HG02870 (cell line): ENCODE measurements at regions not wholly inside any gene's neighbourhood (a gene's known extent, or its start where the extent isn't known, plus 50 kb on each side); places are given as distances from the start of the nearest gene placed in this dataset.
"Not testable (repeated sequence)": the region's sequence is repeated elsewhere in the genome, so short reads cannot be mapped to it uniquely, and the experiment has no call there.

Experiments used
- ATAC-seq: cut with Tn5 transposase; IDR thresholded peaks from one replicate; pipeline ENCODE4 v1.9.1; 2021; ENCODE audit warnings: mild to moderate bottlenecking, moderate library complexity; ENCODE audit not compliant: unreplicated experiment

DNA sequence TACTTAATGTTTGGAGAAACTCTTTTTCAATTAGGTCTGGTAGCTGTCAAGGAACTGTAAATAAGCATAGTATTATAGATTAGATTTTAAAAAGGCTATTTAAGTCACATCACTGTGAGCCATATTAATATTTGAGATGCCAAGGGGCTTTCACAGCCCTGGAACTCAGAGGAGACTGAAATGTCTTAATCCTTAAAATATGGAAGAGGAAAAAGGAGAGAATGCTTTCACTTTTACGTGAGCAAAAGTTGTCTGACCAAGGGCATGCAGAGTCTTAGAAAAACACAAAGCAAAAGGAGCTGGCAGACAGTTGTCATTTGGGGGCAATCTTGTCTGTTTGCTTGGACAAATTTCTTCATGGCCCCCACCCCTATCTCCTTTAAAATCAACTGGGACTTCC lies 253.2 kb upstream of the IGFBP7 start:
- ATAC-seq, result no peak

- ATAC-seq, result no peak
Measured at GRCh38 chr4:57360681-57361080, 250.5 kb upstream of the IGFBP7 start.

GRCh38 chr4:57355101-57355665 lies 245.0 kb upstream of the IGFBP7 start:
- ATAC-seq, result no peak

GRCh38 chr4:57351731-57352130 lies 241.5 kb upstream of the IGFBP7 start:
- ATAC-seq, result no peak

DNA sequence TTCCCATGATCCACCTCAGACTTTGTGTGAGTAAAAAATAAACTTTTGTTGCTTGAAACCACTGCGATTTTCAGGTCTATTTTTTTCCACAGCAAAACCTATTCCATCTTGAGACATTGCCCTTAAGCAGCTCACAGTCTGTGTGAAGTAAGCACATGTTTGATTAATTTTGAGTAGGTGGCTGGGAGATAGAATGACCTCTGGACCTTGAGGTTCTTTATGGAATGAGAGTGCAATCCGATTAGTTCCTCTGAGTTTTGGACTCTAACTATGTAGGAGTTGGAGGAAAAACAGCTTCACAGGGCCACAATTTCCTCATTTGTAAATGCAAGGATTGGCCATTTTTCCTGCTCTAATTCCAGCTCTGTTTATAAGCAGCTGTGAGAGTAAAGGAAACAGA lies 234.1 kb upstream of the IGFBP7 start:
- no peak for ATAC-seq

GRCh38 chr4:57342411-57342810 lies 232.2 kb upstream of the IGFBP7 start:
- ATAC-seq, result no peak

DNA sequence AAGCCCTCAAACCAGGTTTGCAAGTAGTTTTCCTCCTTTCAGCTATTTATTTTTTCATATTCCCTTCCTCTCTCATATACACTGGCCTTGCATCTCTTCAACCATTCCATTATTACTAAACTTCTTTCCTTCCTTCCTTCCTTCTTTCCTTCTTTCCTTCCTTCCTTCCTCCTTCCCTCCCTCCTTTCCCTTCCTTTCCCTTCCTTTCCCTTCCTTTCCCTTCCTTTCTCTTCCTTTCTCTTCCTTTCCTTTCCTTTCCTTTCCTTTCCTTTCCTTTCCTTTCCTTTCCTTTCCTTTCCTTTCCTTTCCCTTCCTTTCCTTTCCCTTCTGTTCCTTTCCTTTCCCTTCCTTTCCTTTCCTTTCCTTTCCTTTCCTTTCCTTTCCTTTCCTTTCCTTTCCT lies 228.7 kb upstream of the IGFBP7 start:
- ATAC-seq, result not testable (repeated sequence)

DNA sequence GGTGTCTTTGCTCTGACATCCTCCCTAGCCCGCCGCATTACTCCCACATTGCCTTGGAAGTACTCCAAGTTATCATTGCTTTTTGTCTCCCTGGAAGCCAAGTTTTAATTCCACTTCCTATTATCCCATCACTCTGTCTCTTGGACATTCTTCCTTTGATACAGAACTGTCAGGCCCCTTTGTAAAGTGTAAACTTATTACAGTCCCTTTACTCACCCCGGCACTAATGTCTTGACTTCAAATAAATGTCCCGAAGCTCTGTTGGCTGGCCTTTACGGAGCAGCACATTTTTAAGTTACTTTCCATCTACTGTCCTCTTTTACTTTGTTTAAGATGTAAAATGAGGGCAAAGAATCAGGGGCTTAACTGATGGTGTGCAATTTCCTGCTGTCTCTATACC lies 223.5 kb upstream of the IGFBP7 start:
- no peak for ATAC-seq

DNA sequence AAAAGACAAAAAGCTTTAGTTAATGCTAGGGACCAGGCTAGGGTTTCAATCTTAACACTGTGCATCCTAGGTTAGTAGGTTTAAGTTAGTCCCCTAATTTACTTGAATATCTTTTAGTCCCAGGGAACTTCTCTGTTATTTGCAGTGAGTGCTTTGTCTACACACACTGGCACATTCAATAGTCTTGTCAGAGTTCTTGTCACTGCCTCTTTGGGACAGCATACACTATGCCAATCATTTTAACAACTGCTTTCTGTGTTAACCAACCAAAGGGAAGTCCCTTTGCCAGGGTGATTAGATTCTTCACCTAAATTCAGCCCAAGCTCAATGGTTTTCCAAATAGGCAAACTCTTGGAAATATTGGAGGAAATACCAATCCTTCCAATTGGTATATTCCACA lies 221.8 kb upstream of the IGFBP7 start:
- no peak for ATAC-seq

DNA sequence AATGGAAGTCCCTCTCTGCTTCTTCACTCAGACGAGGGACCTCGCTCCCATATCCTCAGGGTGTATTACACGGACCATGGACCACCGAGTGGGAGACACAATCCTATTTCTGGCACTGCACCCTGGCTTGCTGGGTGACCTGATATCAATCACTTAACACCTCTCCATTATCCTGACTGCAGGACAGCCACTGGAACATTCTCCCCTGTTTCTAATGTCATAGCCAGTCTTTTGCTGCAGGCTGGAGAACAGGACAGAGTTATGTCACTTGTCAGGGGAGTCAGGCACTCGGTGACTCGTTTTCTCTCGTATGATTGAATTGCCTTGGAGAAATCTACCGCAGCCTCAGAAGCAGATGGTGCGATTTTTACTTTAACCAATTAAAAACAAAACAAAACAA lies 219.1 kb upstream of the IGFBP7 start:
- no peak for ATAC-seq

GRCh38 chr4:57324673-57325307 lies 214.6 kb upstream of the IGFBP7 start:
- no peak for ATAC-seq

GRCh38 chr4:57320849-57321248 lies 210.7 kb upstream of the IGFBP7 start:
- no peak for ATAC-seq

- ATAC-seq, result no peak
Measured at GRCh38 chr4:57320217-57320616, 210.0 kb upstream of the IGFBP7 start.

- ATAC-seq, result no peak
Measured at GRCh38 chr4:57318703-57319102, 208.5 kb upstream of the IGFBP7 start.

GRCh38 chr4:57314636-57315035 lies 204.5 kb upstream of the IGFBP7 start:
- no peak for ATAC-seq

GRCh38 chr4:57312296-57312695 lies 202.1 kb upstream of the IGFBP7 start:
- ATAC-seq, result no peak

DNA sequence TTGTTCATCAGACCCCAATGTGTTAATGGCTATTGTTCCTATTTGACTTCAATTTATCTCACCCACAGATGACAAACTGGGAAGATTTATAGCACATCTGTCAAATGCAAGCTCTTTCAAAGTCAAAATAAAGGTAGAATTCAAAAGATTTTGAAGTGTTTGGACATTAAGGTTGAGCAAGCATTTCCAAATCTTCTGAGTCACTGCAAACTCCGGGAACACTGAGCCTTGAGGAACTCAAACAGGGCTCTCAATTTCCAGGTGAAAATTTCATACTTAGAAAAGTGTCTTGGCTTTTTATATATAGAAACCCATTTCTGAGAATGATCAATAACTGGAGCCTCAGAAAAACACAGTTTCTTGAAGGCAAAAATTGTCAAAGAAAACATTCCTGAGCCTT lies 199.5 kb upstream of the IGFBP7 start:
- ATAC-seq, result no peak

- no peak for ATAC-seq
Measured at GRCh38 chr4:57308301-57308700, 198.1 kb upstream of the IGFBP7 start.

DNA sequence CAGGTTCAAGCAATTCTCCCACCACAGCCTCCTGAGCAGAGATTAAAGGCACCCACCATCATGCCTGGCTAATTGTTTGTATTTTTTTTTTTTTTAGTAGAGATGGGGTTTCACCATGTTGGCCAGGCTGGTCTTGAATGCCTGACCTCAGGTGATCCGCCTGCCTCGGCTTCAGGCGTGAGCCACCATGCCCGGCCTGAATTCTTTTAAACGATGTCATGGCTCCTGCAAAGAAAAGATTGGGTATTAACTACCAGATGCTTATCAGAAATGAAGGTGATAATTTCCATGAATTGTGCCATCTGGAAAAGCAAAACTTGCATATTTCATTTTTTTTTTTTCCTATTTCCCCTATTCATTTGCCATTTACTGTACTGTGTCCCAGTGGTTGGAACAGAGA lies 195.7 kb upstream of the IGFBP7 start:
- ATAC-seq, result no peak

DNA sequence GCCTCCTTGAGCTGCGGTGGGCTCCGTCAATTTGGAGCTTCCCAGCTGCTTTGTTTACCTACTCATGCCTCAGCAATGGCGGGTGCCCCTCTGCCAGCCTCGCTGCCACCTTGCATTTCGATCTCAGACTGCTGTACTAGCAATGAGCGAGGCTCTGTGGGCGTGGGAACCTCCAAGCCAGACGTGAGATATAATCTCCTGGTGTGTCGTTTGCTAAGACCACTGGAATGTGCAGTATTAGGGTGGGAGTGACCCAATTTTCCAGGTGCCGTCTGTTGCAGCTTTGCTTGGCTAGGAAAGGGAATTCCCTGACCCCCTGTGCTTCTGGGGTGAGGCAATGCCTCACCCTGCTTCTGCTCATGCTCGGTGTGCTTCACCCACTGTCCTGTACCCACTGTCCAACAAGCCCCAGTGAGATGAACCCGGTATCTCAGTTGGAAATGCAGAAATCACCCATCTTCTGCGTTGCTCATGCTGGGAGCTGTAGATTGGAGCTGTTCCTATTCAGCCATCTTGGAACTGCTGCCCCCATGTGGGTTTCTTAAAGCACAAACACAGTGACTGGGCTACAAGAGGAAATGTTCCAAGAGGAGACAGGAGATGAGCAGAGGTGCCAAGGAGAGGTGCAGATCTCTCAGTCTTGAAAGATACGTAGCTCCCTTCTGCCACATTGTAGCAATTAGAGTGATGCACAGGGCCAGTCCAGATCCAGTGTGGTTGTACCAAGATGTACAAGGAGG lies 193.0 kb upstream of the IGFBP7 start:
- no peak for ATAC-seq

GRCh38 chr4:57300300-57300699 lies 190.1 kb upstream of the IGFBP7 start:
- ATAC-seq, result not testable (repeated sequence)

GRCh38 chr4:57291911-57292310 lies 181.7 kb upstream of the IGFBP7 start:
- ATAC-seq, result no peak
